ENCODE measurements at regions not wholly inside any gene's neighbourhood (a gene's known extent, or its start where the extent isn't known, plus 50 kb on each side); places are given as distances from the start of the nearest gene placed in this dataset.
A peak's percentile ranks its signal among the peaks of the same experiment; 100 is the strongest.
"Not testable (repeated sequence)": the region's sequence is repeated elsewhere in the genome, so short reads cannot be mapped to it uniquely, and the experiment has no call there.

GRCh38 chr1:221520250-221520649 lies 221.6 kb downstream of the DUSP10 start:
- no peak for TF ChIP-seq CTCF (IDR thresholded peaks at IDR 0.05; ENCODE audit: insufficient read depth, low read length)
- no peak overlapping the region for H3K4me3 ChIP-seq (ENCODE audit: low read depth, low read length)
- DNase-seq (ENCODE audit: low read depth): no peak

- DNase-seq (ENCODE audit: low read depth): no peak
- no peak for TF ChIP-seq CTCF (IDR thresholded peaks at IDR 0.05; ENCODE audit: insufficient read depth, low read length)
- H3K4me3 ChIP-seq (ENCODE audit: low read depth, low read length): no peak overlapping the region
These were observed 220.2 kb downstream of the DUSP10 start for GRCh38 chr1:221521686-221522085.

GRCh38 chr1:221522529-221522940 lies 219.4 kb downstream of the DUSP10 start:
- no peak for TF ChIP-seq CTCF (IDR thresholded peaks at IDR 0.05; ENCODE audit: insufficient read depth, low read length)
- peak; percentile 13 for DNase-seq (ENCODE audit: low read depth)
- H3K4me3 ChIP-seq (ENCODE audit: low read depth, low read length): no peak overlapping the region

GRCh38 chr1:221525749-221526148 lies 216.1 kb downstream of the DUSP10 start:
- TF ChIP-seq CTCF (IDR thresholded peaks at IDR 0.05; ENCODE audit: insufficient read depth, low read length): no peak
- no peak overlapping the region for H3K4me3 ChIP-seq (ENCODE audit: low read depth, low read length)
- DNase-seq (ENCODE audit: low read depth): no peak

- no peak for TF ChIP-seq CTCF (IDR thresholded peaks at IDR 0.05; ENCODE audit: insufficient read depth, low read length)
- no peak overlapping the region for H3K4me3 ChIP-seq (ENCODE audit: low read depth, low read length)
- DNase-seq (ENCODE audit: low read depth): no peak
These were observed 214.6 kb downstream of the DUSP10 start for GRCh38 chr1:221527302-221527701.

- TF ChIP-seq CTCF (IDR thresholded peaks at IDR 0.05; ENCODE audit: insufficient read depth, low read length): no peak
- DNase-seq (ENCODE audit: low read depth): no peak
- no peak overlapping the region for H3K4me3 ChIP-seq (ENCODE audit: low read depth, low read length)
These were observed 213.8 kb downstream of the DUSP10 start for GRCh38 chr1:221527886-221528624.

- DNase-seq (ENCODE audit: low read depth); H3K4me3 ChIP-seq (ENCODE audit: low read depth, low read length): not testable (repeated sequence)
These were observed 211.7 kb downstream of the DUSP10 start for GRCh38 chr1:221530159-221530558.

Measured in fibroblast of the aortic adventitia (primary cell).